ENCODE measurements at regions not wholly inside any gene's neighbourhood (a gene's known extent, or its start where the extent isn't known, plus 50 kb on each side); places are given as distances from the start of the nearest gene placed in this dataset.

GRCh38 chr3:88440701-88441100 is 290.9 kb downstream of the C3orf38 start:
- TF ChIP-seq POLR2A (IDR thresholded peaks at IDR 0.05) = no peak
- no peak for TF ChIP-seq CTCF (IDR thresholded peaks at IDR 0.05)

Measured in upper lobe of left lung (tissue), 4 donors.